GM18909 (cell line): ENCODE measurements at regions not wholly inside any gene's neighbourhood (a gene's known extent, or its start where the extent isn't known, plus 50 kb on each side); places are given as distances from the start of the nearest gene placed in this dataset.
"Not testable (repeated sequence)": the region's sequence is repeated elsewhere in the genome, so short reads cannot be mapped to it uniquely, and the experiment has no call there.

Experiments used
- ATAC-seq: cut with Tn5 transposase; IDR thresholded peaks from one replicate; pipeline ENCODE4 v1.9.1; 2021; ENCODE audit warnings: mild to moderate bottlenecking; ENCODE audit not compliant: unreplicated experiment, poor library complexity

DNA sequence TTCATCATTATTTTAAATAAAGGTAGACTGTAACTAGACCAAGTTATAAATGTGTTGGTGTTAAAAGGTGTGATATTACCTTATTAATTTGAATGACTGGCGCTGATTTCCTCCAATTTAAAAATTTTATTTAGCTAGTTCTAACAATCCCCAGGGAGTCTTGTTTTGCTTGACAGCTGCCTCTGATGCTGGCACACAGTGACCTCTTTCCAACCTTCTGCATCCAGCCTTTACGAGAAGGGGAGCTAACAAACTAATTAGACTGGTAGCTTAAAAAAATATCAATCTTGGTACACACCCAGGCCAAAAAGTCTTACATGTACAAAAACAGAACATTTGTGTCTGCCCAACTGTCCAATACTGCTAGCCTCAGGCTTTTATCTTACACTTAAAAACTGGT, 51.8 kb upstream of the ENPEP start:
- ATAC-seq, result no peak

DNA sequence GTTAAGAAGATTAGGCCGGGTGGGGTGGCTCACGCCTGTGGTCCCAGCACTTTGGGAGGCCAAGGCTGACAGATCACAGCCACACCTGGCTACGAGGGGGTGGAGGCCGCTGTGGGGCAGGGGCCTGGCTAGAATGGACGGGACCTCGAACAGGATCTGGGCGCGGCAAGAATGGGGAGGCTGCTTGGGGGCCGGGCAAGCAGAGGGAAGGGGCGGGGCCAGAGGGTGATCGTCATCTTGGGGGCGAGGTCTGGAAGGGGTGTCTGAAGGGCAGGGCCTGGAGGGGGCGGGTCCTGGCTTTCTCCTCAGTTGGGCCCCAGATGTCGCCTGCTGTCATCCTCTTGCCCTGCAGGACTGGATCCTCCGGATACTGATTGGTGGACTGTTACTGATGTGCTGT, 57.3 kb upstream of the ENPEP start:
- ATAC-seq, result no peak

DNA sequence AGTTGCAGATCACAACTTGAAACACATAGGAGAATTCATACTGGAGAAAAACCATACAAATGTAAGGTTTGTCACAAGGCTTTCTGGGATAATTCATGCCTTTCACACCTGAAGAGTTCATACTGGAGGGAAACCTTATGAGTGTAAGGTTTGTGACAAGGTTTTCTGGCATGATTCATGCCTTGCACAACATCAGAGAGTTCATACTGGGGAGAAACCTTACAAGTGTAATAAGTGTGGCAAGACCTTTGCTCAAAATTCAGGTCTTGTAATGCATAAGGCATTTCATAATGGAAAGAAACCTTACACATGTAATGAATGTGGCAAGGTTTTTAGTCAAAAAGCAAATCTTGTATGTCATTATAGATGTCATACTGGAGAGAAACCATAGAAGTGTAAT, 58.8 kb upstream of the ENPEP start:
- ATAC-seq, result no peak

DNA sequence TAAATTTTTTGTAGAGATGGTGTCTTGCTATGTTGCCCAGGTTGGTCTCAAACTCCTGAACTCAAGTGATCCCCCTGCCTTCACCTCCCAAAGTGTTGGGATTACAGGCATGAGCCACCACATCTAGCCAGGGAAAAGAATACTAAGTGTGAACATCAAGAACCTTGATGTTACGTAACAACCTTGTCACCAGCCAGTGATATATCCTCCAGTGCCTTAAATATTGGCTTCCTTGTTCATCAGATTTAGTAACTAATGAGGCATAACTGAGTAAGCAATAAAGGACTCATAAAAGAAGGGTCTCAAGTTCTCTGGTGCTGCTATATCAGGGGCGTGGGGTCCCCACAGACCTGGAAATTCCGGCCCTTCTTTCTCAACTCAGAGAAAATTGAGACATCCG, 60.5 kb upstream of the ENPEP start:
- ATAC-seq, result no peak

DNA sequence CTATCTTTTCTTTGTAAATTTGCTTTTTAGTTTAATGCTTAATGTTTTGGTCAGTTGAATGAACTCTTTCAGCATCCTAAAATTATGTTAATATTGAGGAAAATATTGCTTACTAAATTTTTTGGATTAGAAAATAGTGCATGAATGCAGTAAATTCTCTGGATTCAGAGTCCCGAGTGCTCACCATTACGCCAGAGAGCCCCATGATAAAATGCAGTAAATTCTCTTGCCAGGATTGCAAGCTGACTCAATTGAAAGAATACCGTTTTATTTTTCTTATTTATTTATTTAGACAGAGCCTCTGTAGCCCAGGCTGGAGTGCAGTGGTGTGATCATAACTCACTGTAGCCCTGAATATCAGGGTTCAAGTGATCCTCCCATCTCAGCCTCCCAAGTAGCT, 60.9 kb upstream of the ENPEP start:
- ATAC-seq, result no peak

DNA sequence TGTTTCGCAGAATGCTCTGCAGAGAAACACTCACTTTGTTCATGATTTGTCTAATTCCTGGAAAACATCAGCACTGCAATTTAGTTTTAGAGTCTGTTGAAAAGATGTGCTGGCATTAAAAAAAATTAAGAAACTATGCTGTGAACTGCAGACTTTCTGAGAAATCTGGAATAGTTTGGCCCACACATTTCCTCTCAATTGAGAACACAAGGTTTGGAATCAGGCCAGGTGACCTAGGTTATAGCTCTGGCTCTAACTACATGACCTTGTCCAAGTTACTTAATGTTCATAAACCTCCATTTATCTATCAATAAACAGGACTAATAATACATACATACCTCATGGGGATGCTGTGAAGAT, 61.4 kb upstream of the ENPEP start:
- ATAC-seq, result no peak

DNA sequence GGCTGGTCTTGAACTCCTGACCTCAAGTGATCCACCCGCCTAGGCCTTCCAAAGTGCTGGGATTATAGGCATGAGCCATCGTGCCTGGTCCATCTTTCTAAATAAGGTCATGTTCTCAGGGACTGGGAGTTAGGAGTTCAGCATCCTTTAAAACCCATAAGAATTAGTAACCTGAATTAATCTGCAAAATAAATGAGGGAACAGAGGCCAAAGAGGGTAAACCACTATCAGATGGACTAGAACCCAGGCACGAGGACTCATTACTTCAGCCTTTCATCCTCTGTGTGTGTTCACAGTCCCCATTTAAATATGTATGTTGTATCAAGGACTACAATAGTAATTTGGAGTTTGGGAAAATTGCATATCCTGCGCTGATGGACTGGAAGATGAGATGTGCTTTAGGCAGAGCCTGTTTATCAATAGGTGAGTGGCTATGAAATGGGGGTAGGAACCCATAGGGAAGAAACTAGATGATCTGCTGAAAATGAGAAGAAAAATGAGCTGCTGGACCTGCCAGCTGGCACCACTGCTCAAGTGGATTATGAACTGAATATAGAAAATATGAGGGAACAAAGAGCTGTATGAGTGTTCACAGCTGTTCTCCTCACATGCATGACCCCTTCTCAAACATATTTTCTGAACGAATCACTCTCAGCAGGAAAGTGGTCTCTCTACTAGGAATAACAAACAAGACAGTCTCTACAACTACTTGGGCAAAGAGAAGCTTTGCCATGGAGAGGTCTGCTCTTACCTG, 62.0 kb upstream of the ENPEP start:
- ATAC-seq, result not testable (repeated sequence)

DNA sequence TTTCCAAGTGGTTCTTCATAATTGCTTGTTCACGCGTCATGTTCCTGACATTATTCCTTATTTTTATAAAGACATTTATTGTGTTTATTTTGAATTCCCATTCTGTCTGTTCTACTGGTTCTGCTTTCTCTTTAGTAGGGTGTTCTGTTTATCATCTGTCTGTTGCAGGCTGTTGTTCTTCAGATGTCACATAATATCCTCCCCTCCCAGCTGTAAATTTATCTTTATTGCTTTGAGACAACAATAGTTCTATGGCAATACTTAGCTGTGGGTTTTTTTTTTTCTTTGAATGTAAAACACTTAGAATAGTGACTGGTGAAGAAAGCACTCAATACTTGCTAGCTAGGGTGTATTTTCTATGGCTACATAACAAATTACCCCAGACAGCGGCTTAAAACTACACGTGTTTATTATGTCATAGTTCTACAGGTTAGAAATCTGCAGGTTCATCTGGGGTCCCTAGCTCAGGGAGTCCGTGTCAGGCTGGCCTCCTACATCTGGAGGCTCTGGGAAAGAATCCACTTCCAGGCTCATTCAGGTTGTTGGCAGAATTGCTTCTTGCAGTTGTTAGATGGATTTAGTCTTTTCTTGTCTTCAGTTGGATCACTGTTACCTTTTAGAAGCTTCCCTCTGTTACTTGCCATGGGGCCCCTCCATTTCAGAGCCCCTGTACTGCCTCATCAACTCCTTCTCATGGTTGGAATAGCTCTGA, 63.4 kb upstream of the ENPEP start:
- no peak for ATAC-seq

DNA sequence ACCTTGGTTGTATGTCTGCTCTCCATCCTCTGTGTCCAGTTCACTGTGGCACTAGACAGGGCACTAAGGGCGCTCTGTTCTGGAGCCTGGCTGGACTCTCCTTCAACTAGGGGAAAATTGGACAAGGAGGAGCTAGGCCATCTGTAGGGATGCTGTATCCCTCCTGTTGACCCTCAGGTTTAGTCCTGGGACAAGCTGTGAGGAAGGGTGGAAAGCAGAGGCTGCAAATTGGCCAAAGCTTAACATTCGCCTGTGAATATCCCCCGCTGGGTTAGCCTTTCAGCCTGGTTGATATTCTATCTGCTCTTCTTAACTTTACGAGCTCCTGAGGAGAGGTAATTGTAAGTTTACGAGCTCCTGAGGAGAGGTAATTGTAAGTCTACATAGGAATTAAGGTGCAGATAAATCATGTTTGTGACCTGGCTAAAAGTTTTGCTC, 64.4 kb upstream of the ENPEP start:
- ATAC-seq, result no peak

DNA sequence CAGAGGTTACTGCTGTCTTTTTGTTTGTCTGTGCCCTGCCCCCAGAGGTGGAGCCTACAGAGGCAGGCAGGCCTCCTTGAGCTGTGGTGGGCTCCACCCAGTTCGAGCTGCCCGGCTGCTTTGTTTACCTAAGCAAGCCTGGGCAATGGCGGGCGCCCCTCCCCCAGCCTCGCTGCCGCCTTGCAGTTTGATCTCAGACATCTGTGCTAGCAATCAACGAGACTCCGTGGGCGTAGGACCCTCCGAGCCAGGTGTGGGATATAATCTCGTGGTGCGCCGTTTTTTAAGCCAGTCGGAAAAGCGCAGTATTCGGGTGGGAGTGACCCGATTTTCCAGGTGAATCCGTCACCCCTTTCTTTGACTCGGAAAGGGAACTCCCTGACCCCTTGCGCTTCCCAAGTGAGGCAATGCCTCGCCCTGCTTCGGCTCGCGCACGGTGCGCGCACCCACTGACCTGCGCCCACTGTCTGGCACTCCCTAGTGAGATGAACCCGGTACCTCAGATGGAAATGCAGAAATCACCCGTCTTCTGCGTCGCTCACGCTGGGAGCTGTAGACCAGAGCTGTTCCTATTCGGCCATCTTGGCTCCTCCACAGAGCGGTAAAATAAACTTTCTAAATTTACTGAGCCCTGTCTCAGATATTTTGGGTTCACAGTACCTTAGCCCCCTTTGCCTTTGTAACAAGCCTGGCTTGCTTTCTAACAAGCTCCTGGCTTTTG, 64.9 kb upstream of the ENPEP start:
- not testable (repeated sequence) for ATAC-seq

DNA sequence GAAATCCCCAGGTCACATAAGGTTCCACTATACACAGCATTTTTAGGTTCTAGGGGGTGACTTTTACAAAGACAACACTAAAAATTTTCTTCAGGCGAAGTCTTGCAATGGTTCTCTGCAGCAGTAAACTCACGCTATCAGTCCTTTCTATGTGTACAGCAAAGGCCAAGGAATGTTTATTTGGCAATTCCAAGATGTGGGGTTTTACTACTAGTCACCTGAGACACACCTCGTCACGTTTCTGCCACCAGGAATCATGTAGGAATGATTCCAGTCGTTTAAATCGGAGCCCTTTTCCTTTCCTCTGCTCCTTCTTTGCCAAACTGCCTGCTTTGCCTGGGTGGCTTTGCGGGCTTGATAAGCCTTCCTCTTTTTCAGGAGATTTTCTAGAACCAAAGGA, 75.9 kb upstream of the ENPEP start:
- ATAC-seq, result no peak

DNA sequence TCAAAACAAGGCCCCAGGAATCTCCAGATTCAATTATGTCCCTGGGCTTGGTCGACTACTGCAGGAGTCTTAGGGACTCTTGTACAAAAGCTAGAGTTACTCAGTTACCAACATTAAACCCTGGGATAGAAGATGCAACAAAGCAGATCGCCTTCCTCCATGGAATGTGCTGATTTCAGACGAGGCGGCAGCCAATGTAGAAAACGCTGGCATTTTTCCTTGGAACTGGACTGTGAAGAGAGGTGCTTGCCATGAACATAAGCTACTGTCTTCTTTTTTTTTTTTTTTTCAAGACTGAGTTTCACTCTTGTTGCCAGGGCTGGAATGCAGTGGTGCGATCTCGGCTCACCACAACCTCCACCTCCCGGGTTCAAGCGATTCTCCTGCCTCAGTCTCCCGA, 76.9 kb upstream of the ENPEP start:
- ATAC-seq, result not testable (repeated sequence)

DNA sequence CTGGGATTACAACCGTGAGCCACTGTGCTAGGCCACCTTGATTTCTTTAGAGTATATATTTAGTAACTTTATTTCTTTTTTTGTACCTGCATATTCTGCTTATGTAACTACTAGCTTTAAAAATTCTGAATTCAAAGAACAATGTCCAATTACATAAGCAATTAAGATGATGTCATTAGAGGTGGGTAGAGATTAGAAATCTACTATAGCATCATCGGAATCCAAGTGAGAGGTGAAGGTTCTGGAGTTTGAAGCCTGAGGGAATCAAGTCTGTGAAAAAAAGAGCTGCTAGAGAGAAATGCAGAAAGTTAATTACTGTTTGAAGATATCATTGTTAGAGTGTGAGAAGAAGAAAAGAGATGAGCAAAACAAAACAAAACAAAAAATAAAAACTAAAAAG, 79.0 kb upstream of the ENPEP start:
- no peak for ATAC-seq

DNA sequence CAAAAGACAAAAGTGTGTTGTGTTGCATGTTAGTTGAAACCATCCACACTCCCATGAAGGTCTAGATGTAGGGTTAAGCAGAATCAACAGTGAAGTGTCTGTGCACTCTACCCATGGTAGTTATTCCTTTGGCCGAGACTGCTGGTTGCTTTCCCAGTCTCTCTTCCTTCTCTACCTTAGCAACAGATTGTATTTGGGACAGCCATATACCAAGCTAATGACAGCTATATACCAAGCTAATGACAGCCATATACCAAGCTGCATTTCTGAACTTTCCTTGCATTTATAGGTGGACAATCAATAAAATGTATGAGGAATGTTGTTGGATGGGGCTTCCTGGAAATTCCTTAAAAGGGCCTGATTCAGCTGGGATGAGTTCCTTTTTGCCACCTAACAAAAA, 80.5 kb upstream of the ENPEP start:
- ATAC-seq, result no peak

DNA sequence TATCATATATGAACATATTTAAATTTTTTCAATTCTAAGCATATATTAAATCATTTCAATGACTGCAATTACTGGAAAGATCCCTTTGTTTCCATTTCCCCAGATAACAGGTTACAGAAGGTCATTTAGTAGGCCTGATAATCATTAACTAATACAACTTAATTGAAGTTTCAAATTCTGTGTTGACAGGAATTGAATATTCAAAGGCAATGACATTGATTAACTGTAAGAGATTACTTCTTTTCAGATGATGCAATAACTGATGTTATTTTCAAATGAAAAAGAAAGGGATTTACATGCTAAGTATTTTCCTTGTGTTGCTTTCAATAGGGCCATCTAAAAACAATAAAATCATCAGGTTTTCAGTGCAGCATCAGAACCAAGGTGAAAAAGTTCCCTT, 81.1 kb upstream of the ENPEP start:
- ATAC-seq, result no peak

DNA sequence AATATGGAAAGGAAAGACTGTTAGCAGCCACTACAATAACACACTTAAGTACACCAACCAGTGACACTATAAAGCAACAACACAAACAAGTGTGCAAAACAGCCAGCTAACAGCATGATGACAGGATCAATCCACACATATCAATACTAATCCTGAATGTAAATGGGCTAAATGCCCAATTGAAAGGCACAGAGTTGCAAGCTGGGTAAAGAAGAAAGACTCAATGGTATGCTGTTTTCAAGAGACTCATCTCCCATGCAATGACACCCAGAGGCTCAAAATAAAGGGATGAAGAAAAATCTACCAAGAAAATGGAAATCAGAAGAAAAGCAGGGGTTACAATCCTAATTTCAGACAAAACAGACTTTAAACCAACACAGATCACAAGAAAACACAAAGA, 94.2 kb upstream of the ENPEP start:
- no peak for ATAC-seq

DNA sequence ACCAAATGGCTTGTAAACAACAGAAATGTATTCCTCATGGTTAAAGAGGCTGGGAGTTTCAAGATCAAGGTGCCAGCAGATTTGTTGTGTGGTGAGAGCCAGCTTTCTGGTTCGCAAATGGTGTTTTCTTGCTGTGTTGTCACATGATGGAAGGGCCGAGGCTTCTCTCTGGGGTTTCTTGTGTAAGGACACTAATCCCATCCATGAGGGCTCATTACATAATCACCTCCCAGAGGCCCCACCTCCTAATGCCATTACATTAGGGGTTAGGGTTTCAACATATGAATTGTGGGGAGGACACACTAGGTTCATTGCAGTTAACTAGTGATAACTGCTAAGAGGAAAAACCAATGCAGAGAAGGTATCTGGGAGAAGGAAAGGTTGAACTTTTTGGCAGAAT, 103.5 kb upstream of the ENPEP start:
- ATAC-seq, result no peak

DNA sequence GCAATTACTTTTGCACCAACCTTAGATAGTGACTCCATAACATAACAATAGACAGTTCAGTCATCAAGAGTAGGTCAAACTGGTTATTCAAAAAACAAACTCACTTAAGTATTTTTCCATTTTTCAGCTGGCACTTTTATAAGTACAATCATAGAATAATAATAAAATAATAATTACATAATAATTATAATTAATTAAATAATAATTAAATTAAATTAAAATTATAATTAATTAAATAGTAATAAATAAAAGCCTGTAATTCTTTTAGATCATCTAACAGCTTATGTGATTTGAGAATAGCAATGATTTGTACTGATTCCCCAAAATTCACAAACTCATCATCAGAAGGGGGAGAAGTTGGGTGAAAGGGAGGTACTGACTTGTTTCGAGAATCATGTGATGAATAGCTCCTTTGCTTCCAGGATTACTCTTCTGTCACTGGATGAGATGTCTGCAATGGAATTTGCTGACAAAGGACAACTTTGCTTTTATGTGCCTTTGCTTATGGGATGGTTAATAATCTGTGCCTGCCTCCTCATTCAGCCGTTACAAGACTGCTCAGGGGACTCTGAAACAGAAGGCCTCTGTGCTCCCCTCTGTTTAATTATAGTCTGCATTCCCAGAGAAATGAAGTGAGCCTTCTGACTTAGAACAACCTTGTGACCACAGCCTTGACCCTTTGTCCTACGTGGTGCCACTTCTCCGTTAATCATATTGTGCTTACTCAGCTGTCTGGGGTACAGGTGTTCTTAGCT, 104.8 kb upstream of the ENPEP start:
- no peak for ATAC-seq

DNA sequence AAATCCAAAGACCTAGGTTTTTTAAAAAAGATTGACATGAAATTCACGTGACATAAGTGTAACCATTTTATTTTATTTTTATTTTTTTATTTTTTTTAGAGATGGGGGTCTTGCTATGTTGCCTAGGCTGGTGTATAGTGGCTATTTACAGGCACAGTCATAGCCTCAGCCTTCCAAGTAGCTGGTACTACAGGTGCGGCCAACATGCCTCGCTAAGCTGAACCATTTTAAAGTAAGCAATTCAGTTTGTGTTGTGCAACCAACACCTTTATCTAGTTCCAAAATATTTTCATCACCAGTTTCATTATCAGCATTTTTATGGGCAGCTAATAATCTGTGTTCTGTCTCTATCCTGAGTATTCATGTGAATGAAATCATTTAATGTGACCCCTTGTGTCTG, 107.5 kb upstream of the ENPEP start:
- no peak for ATAC-seq

DNA sequence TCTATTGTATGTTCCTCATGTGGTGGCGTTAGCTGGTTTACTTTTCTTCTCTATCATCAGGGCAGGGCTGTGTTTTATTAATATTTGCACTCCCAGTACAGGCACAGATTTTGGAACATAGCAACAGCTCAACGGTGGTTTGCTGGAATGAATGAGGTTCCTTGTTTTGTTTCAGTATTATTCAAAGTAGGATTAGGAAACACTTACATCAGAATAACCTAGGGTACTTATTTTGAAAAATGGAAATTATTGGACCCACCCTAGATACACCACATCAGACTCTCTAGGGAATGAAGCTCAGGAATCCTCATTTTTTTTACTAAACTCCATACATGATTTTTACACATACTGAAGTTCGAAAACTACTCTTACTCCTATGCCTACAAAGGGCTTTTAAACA, 108.8 kb upstream of the ENPEP start:
- ATAC-seq, result no peak

DNA sequence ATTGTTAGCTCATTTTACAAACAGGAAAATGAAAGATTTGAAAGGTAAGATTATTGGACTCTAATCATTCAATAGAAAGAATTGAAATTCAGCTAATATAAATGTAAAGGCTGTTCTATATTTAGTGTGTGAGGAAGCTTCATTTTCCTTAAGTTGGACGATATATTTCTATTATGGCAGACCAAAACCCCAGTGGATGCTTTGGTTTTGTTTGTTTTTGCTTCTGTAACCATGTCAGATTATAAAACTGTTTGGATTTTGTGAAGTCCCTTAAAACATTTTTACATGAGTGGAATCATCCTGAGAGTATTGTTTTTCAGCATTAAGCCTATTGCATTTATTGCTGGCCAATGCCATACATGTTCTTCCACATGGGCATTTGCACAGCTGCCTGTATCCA, 110.2 kb upstream of the ENPEP start:
- no peak for ATAC-seq
